CD14-positive monocyte (primary cell): ENCODE measurements at regions not wholly inside any gene's neighbourhood (a gene's known extent, or its start where the extent isn't known, plus 50 kb on each side); places are given as distances from the start of the nearest gene placed in this dataset.

Source experiments
- DNase-seq, 3 donors: peaks; one replicate each; pipeline ENCODE4 v3.0.0-alpha.2; 2011 to 2022
- H2AFZ ChIP-seq: 2 replicates; pipeline ENCODE4 v1.6.0; 2012; ENCODE audit warnings: mild to moderate bottlenecking, low read depth, low read length, inconsistent platforms; ENCODE audit not compliant: insufficient read depth, poor library complexity, severe bottlenecking
- H3K27ac ChIP-seq, 2 donors: 1 replicate in 1 of 2; 2 replicates in 1 of 2; pipeline ENCODE4 v1.5.1; 2012 to 2013; ENCODE audit warnings: low read length in 2 of 2, control low read depth in 1 of 2, inconsistent platforms in 1 of 2, low read depth in 1 of 2, mild to moderate bottlenecking in 1 of 2
- H3K27me3 ChIP-seq, 2 donors: one replicate each; pipeline versions ENCODE4 v1.6.0 to v1.6.1; 2011 to 2013; ENCODE audit warnings: low read length in 2 of 2; ENCODE audit not compliant: control insufficient read depth in 2 of 2, insufficient read depth in 2 of 2
- H3K36me3 ChIP-seq, 2 donors: replicated peaks in 1 of 2; 1 replicate in 1 of 2; 2 replicates in 1 of 2; pipeline versions ENCODE4 v1.5.1 to v1.6.1; 2012 to 2013; ENCODE audit warnings: low read length in 2 of 2, control low read depth in 1 of 2, inconsistent platforms in 1 of 2, mild to moderate bottlenecking in 1 of 2; ENCODE audit not compliant: insufficient read depth in 2 of 2, control insufficient read depth in 1 of 2
- H3K4me1 ChIP-seq, 2 donors: 1 replicate in 1 of 2; 2 replicates in 1 of 2; pipeline versions ENCODE4 v1.5.1 to v1.6.1; 2012 to 2013; ENCODE audit warnings: low read length in 2 of 2, control low read depth in 1 of 2, inconsistent platforms in 1 of 2, mild to moderate bottlenecking in 1 of 2, moderate library complexity in 1 of 2; ENCODE audit not compliant: insufficient read depth in 2 of 2, control insufficient read depth in 1 of 2
- H3K4me2 ChIP-seq: replicated peaks from 2 replicates; pipeline ENCODE3; 2012; ENCODE audit warnings: low read length, moderate library complexity, mild to moderate bottlenecking; ENCODE audit not compliant: poor library complexity, severe bottlenecking; ENCODE audit errors: extremely low read depth
- H3K4me3 ChIP-seq, 3 experiments: fragments of 200-600 bp in 1 of 3; sonication (generic) in 1 of 3; replicated peaks in 1 of 3; 1 replicate in 2 of 3; 2 replicates in 1 of 3; pipeline ENCODE4 v1.5.1; 2011 to 2013; ENCODE audit warnings: low read length in 3 of 3, mild to moderate bottlenecking in 3 of 3, control low read depth in 2 of 3, low read depth in 2 of 3, inconsistent platforms in 1 of 3, moderate library complexity in 1 of 3
- H3K79me2 ChIP-seq: 2 replicates; pipeline ENCODE4 v1.6.0; 2012; ENCODE audit warnings: mild to moderate bottlenecking, control low read depth, inconsistent platforms, low read length, moderate library complexity; ENCODE audit not compliant: insufficient read depth
- H3K9ac ChIP-seq: 2 replicates; pipeline ENCODE4 v1.6.0; 2017; ENCODE audit warnings: low read length, mild to moderate bottlenecking; ENCODE audit not compliant: insufficient read depth, poor library complexity, severe bottlenecking
- H3K9me3 ChIP-seq, 2 donors: replicated peaks in 1 of 2; 1 replicate in 1 of 2; 2 replicates in 1 of 2; pipeline versions ENCODE4 v1.5.1 to v1.6.1; 2012 to 2013; ENCODE audit warnings: low read length in 2 of 2, control low read depth in 1 of 2; ENCODE audit not compliant: control insufficient read depth in 1 of 2, insufficient read depth in 1 of 2
- H4K20me1 ChIP-seq: 2 replicates; pipeline ENCODE4 v1.6.0; 2012; ENCODE audit warnings: mild to moderate bottlenecking, low read length, control low read depth, moderate library complexity; ENCODE audit not compliant: insufficient read depth
- H3K27ac Mint-ChIP-seq, 7 donors: one replicate each; pipeline ENCODE4 v1.8.0; 2020; ENCODE audit warnings: mild to moderate bottlenecking in 7 of 7, mixed read lengths in 7 of 7, moderate library complexity in 6 of 7, inconsistent platforms in 2 of 7
- H3K27me3 Mint-ChIP-seq, 3 donors: one replicate each; pipeline ENCODE4 v1.8.0; 2021 to 2022; ENCODE audit warnings: low read depth in 3 of 3, mild to moderate bottlenecking in 3 of 3, mixed read lengths in 3 of 3, moderate library complexity in 3 of 3, inconsistent platforms in 1 of 3
- H3K36me3 Mint-ChIP-seq, 2 donors: one replicate each; pipeline ENCODE4 v1.8.0; 2020; ENCODE audit warnings: mixed read lengths in 2 of 2, inconsistent platforms in 1 of 2, mild to moderate bottlenecking in 1 of 2
- H3K4me1 Mint-ChIP-seq: one replicate; pipeline ENCODE4 v1.8.0; 2020; ENCODE audit warnings: mild to moderate bottlenecking, mixed read lengths
- H3K4me3 Mint-ChIP-seq, 2 donors: one replicate each; pipeline ENCODE4 v1.8.0; 2020; ENCODE audit warnings: mild to moderate bottlenecking in 2 of 2, mixed read lengths in 2 of 2, moderate library complexity in 1 of 2
- H3K9me3 Mint-ChIP-seq, 7 donors: one replicate each; pipeline ENCODE4 v1.8.0; 2020 to 2022; ENCODE audit warnings: mixed read lengths in 7 of 7, mild to moderate bottlenecking in 6 of 7, moderate library complexity in 6 of 7, inconsistent platforms in 2 of 7
- WGBS: methylation state at CpG from one replicate; pipeline ENCODE4 v1.1.5; 2013; ENCODE audit warnings: missing lambda C conversion rate; ENCODE audit not compliant: insufficient coverage; 5-methylcytosine and 5-hydroxymethylcytosine counted together
- intact Hi-C, 2 donors: fragments of 100-400 bp; cut with micrococcal nuclease; formaldehyde crosslinking; loops; one replicate each; pipeline versions ENCODE4 v1.15.0 to v1.15.1; 2023
- TF ChIP-seq, protein P1 (sequence below): fragments of 200-600 bp; IDR thresholded peaks from one replicate; pipeline ENCODE4 v1.8.0; 2022; ENCODE audit warnings: antibody characterized with exemption, mild to moderate bottlenecking

DNA sequence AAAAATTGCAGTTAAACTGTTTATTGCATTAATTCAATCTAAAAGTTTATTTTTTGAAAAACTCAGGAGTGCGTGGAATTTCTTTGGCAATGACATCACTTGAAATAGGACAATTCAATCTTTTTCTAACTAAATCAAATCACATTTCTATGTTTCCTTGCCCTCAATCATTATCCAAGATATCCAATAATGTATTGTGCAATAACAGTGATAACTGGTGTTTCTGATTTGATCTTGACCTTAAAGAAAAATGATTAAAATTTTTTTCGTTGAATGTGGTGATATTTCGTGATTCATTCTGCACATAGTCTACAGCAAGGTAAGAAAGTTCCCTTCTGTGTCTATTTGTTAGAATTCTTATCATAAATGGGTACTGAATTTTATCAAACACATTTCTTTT is 163.2 kb downstream of the SPCS3 start:
- H3K9me3 ChIP-seq: peaks cover 3 to 18% of the 10 kb centered on the region in 2 donors
- no peak for DNase-seq
- no peaks in the 10 kb centered on the region for H3K4me1 Mint-ChIP-seq
- no peak overlapping the region for H3K4me2 ChIP-seq
- H3K79me2 ChIP-seq: no peaks in the 10 kb centered on the region
- no peaks in the 10 kb centered on the region for H4K20me1 ChIP-seq
- no peaks in the 10 kb centered on the region for H3K27me3 ChIP-seq
- no peak overlapping the region for H3K27ac ChIP-seq
- H3K4me3 ChIP-seq: no peak overlapping the region
- WGBS: no CpG with 5 or more reads among the region's 3 CpGs
- peaks cover 0 to 9% (median 2%) of the 10 kb centered on the region in 7 donors for H3K9me3 Mint-ChIP-seq
- TF ChIP-seq, protein P1, sequence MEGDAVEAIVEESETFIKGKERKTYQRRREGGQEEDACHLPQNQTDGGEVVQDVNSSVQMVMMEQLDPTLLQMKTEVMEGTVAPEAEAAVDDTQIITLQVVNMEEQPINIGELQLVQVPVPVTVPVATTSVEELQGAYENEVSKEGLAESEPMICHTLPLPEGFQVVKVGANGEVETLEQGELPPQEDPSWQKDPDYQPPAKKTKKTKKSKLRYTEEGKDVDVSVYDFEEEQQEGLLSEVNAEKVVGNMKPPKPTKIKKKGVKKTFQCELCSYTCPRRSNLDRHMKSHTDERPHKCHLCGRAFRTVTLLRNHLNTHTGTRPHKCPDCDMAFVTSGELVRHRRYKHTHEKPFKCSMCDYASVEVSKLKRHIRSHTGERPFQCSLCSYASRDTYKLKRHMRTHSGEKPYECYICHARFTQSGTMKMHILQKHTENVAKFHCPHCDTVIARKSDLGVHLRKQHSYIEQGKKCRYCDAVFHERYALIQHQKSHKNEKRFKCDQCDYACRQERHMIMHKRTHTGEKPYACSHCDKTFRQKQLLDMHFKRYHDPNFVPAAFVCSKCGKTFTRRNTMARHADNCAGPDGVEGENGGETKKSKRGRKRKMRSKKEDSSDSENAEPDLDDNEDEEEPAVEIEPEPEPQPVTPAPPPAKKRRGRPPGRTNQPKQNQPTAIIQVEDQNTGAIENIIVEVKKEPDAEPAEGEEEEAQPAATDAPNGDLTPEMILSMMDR: no peak
- H3K9ac ChIP-seq: no peak overlapping the region
- H2AFZ ChIP-seq: no peak overlapping the region
- no peak overlapping the region for H3K4me3 Mint-ChIP-seq
- intact Hi-C loops: no loop called here
- no peaks in the 10 kb centered on the region for H3K36me3 Mint-ChIP-seq
- H3K27me3 Mint-ChIP-seq: peaks cover 0 to 3% (median 0%) of the 10 kb centered on the region in 3 donors
- H3K4me1 ChIP-seq: no peaks in the 10 kb centered on the region
- H3K36me3 ChIP-seq: no peaks in the 10 kb centered on the region
- H3K27ac Mint-ChIP-seq: no peak overlapping the region

DNA sequence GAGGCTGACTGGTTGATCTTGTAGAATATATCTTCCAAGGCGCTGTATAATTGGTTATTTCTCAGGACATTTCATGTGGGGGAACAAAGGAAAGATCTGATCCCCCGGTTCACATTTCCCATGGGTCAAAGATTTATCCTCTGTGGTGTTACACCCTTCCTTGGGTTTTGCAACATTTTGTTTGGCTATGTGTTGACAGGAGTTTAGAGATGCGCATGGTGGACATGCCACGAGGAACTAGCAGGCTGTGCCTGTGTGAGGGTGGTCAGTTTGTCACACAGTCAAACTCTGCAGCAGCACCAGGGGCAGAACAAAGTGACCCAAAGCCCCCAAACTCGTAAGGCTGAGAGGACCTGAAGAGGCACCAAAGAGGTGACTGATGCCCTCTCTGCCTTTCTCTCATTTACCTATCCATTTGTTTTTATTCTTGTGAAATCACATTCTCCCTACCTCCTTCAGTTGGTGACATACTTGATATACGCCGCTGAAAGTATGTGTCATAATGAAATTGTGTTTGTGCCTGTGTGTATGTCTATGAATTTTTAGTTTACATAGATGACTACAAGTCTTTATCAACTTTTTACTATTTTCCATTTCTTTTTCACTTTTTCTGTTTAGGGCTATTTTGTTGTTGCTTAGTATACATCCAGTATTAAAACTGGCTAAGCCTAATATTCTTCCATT is 164.7 kb downstream of the SPCS3 start:
- no peak for DNase-seq
- Histone ChIP-seq H3K27me3 (no peaks in the 10 kb centered on the region), H3K27ac (no peak overlapping the region), H3K79me2 (no peaks in the 10 kb centered on the region), H3K36me3 (no peaks in the 10 kb centered on the region), H3K9ac (no peak overlapping the region), H3K4me2 (no peak overlapping the region), H3K4me3 (no peak overlapping the region), H4K20me1 (no peaks in the 10 kb centered on the region), H3K9me3 (peaks cover 3 to 7% of the 10 kb centered on the region in 2 donors), H3K4me1 (no peaks in the 10 kb centered on the region), H2AFZ (no peak overlapping the region)
- Mint-ChIP-seq H3K4me1 (no peaks in the 10 kb centered on the region), H3K27me3 (peaks cover 0 to under 1% (median 0%) of the 10 kb centered on the region in 3 donors), H3K4me3 (no peak overlapping the region), H3K9me3 (peaks cover 0 to 7% (median under 1%) of the 10 kb centered on the region in 7 donors), H3K27ac (no peak overlapping the region), H3K36me3 (no peaks in the 10 kb centered on the region)
- TF ChIP-seq, protein P1: no peak
- WGBS: 94% methylated on average over 3 of the region's 7 CpGs
- intact Hi-C loops: no loop called here
